Trophoblast cell (in vitro differentiated cells and primary cell): ENCODE measurements at regions not wholly inside any gene's neighbourhood (a gene's known extent, or its start where the extent isn't known, plus 50 kb on each side); places are given as distances from the start of the nearest gene placed in this dataset.

Experiments
- DNase-seq, 2 donors: peaks; one replicate each; pipeline ENCODE4 v3.0.0-alpha.2; 2016
- H2AFZ ChIP-seq: 2 replicates; pipeline ENCODE4 v1.6.1; 2013; ENCODE audit warnings: low read length, moderate library complexity, mild to moderate bottlenecking; ENCODE audit not compliant: insufficient read depth, poor library complexity
- H2AK5ac ChIP-seq: 2 replicates; pipeline ENCODE4 v1.6.1; 2013; ENCODE audit warnings: mild to moderate bottlenecking, low read length
- H2BK120ac ChIP-seq: 2 replicates; pipeline ENCODE4 v1.6.1; 2013; ENCODE audit warnings: low read length, mild to moderate bottlenecking, moderate library complexity; ENCODE audit not compliant: insufficient read depth, poor library complexity
- H2BK12ac ChIP-seq: 2 replicates; pipeline ENCODE4 v1.6.1; 2013; ENCODE audit warnings: mild to moderate bottlenecking, low read length, moderate library complexity
- H2BK5ac ChIP-seq: 2 replicates; pipeline ENCODE4 v1.6.1; 2013; ENCODE audit warnings: low read length, low read depth, moderate library complexity, mild to moderate bottlenecking; ENCODE audit not compliant: poor library complexity
- H3K14ac ChIP-seq: 2 replicates; pipeline ENCODE4 v1.6.1; 2013; ENCODE audit warnings: mild to moderate bottlenecking, low read length
- H3K18ac ChIP-seq: 2 replicates; pipeline ENCODE4 v1.6.1; 2013; ENCODE audit warnings: mild to moderate bottlenecking, low read length
- H3K23ac ChIP-seq: 2 replicates; pipeline ENCODE4 v1.6.1; 2013; ENCODE audit warnings: low read length
- H3K27ac ChIP-seq: 2 replicates; pipeline ENCODE4 v1.5.1; 2013; ENCODE audit warnings: low read depth, mild to moderate bottlenecking, inconsistent platforms, low read length, moderate library complexity
- H3K27me3 ChIP-seq: 2 replicates; pipeline ENCODE4 v1.6.1; 2013; ENCODE audit warnings: inconsistent platforms, mild to moderate bottlenecking, low read length, moderate library complexity; ENCODE audit not compliant: insufficient read depth
- H3K36me3 ChIP-seq, 2 experiments: 1 replicate in 1 of 2; 2 replicates in 1 of 2; pipeline ENCODE4 v1.6.1; 2013; ENCODE audit warnings: low read length in 2 of 2, mild to moderate bottlenecking in 2 of 2, moderate library complexity in 1 of 2; ENCODE audit not compliant: insufficient read depth in 2 of 2, control insufficient read depth in 1 of 2
- H3K4ac ChIP-seq: 2 replicates; pipeline ENCODE4 v1.6.1; 2013; ENCODE audit warnings: low read depth, mild to moderate bottlenecking, low read length, moderate library complexity
- H3K4me1 ChIP-seq, 2 experiments: 1 replicate in 1 of 2; 2 replicates in 1 of 2; pipeline ENCODE4 v1.6.1; 2013; ENCODE audit warnings: low read length in 2 of 2, mild to moderate bottlenecking in 2 of 2, moderate library complexity in 1 of 2; ENCODE audit not compliant: insufficient read depth in 2 of 2, control insufficient read depth in 1 of 2
- H3K4me2 ChIP-seq: 2 replicates; pipeline ENCODE4 v1.6.1; 2013; ENCODE audit warnings: inconsistent platforms, mild to moderate bottlenecking, low read length, moderate library complexity
- H3K4me3 ChIP-seq: 2 replicates; pipeline ENCODE4 v1.5.1; 2013; ENCODE audit warnings: mild to moderate bottlenecking, low read depth, low read length, inconsistent platforms
- H3K79me1 ChIP-seq: one replicate; pipeline ENCODE4 v1.6.1; 2013; ENCODE audit warnings: low read length
- H3K79me2 ChIP-seq: 2 replicates; pipeline ENCODE4 v1.6.1; 2013; ENCODE audit warnings: low read length, mild to moderate bottlenecking; ENCODE audit not compliant: control insufficient read depth, insufficient read depth, poor library complexity
- H3K9ac ChIP-seq: 2 replicates; pipeline ENCODE4 v1.6.1; 2013; ENCODE audit warnings: mild to moderate bottlenecking, low read length
- H3K9me3 ChIP-seq: 2 replicates; pipeline ENCODE4 v1.6.1; 2013; ENCODE audit warnings: low read depth, mild to moderate bottlenecking, control low read depth, inconsistent platforms, low read length; ENCODE audit not compliant: insufficient read depth
- H4K12ac ChIP-seq: 2 replicates; pipeline ENCODE4 v1.6.1; 2013; ENCODE audit warnings: low read depth, mild to moderate bottlenecking, low read length, moderate library complexity
- H4K8ac ChIP-seq: 2 replicates; pipeline ENCODE4 v1.6.1; 2013; ENCODE audit warnings: low read depth, mild to moderate bottlenecking, low read length, moderate library complexity
- H4K91ac ChIP-seq: one replicate; pipeline ENCODE4 v1.6.1; 2013; ENCODE audit warnings: low read depth, mild to moderate bottlenecking, low read length, moderate library complexity
- WGBS: extraction: QIAGEN DNeasy Blood & Tissue Kit; methylation state at CpG from one replicate; pipeline ENCODE4 v1.1.7; 2013; ENCODE audit warnings: missing lambda C conversion rate; ENCODE audit not compliant: insufficient read length, insufficient coverage; ENCODE audit errors: extremely low coverage; 5-methylcytosine and 5-hydroxymethylcytosine counted together

DNA sequence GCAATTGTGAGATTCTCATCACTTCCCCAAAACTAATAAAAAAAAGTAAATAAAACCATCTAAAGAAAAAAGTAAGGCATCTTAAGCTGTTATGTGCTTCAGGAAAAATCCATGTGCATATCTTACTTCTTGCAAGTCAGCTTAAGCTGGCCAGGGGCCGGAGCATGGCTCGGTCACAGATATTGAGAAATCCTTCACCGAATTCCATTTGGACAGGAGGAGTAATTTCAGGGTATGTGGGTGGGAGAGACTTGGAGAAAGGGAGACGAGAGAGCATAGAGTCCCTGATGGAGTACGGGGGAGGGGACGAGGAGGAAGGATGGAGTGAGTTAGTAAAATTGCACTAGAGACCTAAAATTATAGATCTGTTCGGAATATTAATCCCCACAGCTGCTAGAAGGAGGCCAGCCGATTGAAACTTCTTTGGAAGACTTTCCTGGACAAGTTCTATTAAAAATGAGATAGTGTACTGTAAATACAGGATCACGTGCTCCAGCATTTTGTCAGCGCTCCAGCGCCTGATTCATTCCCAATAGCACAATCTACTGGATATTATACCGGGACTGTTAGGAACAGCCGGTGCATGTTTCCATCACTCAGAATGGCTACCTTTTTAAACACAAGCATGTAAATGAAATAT lies 438.5 kb downstream of the ZNF516 start:
- DNase-seq: no peak
- 100% methylated on average over 2 of the region's 13 CpGs for WGBS
- Histone ChIP-seq H3K79me1 (no peaks in the 10 kb centered on the region), H3K4ac (no peak overlapping the region), H3K36me3 (no peaks in the 10 kb centered on the region), H2AK5ac (no peak overlapping the region), H3K4me1 (no peaks in the 10 kb centered on the region), H3K9ac (no peak overlapping the region), H3K79me2 (no peaks in the 10 kb centered on the region), H4K12ac (no peak overlapping the region), H4K8ac (no peak overlapping the region), H3K23ac (no peak overlapping the region), H3K4me2 (no peak overlapping the region), H3K27me3 (no peaks in the 10 kb centered on the region), H3K9me3 (no peaks in the 10 kb centered on the region), H4K91ac (no peak overlapping the region), H2BK12ac (no peak overlapping the region), H3K4me3 (no peak overlapping the region), H3K14ac (no peak overlapping the region), H2AFZ (no peak overlapping the region), H3K27ac (no peak overlapping the region), H2BK5ac (no peak overlapping the region), H3K18ac (no peak overlapping the region), H2BK120ac (no peak overlapping the region)

DNA sequence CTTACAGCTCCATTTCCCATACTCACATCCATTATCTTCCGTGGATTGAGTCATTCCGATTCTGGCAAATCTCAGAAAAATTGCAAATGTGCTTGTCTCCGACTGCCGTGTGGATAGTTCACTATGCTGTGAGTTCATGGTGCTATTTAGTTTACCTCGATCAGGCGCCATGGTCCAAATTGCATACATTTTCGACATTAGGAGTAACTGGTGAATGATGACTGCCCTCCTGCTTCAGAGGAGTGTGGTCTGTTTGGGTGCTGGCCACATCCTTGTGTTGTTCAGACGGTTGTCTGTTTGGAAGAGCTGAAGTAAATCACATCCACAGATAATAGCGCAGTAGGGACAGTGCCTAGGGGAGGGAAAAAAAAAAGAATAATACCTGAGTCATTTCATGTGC lies 439.5 kb downstream of the ZNF516 start:
- no peak overlapping the region for H2BK120ac ChIP-seq
- no peak overlapping the region for H2BK12ac ChIP-seq
- H3K18ac ChIP-seq: no peak overlapping the region
- no peaks in the 10 kb centered on the region for H3K4me1 ChIP-seq
- no peaks in the 10 kb centered on the region for H3K79me2 ChIP-seq
- no peak overlapping the region for H4K8ac ChIP-seq
- no peak for DNase-seq
- no peak overlapping the region for H4K12ac ChIP-seq
- no peak overlapping the region for H2AK5ac ChIP-seq
- no peak overlapping the region for H3K27ac ChIP-seq
- H3K27me3 ChIP-seq: no peaks in the 10 kb centered on the region
- no peak overlapping the region for H4K91ac ChIP-seq
- H3K4me3 ChIP-seq: no peak overlapping the region
- H3K4ac ChIP-seq: no peak overlapping the region
- H2BK5ac ChIP-seq: no peak overlapping the region
- no peaks in the 10 kb centered on the region for H3K36me3 ChIP-seq
- H3K14ac ChIP-seq: no peak overlapping the region
- H3K9ac ChIP-seq: no peak overlapping the region
- no peak overlapping the region for H2AFZ ChIP-seq
- WGBS: no CpG with 5 or more reads among the region's 9 CpGs
- H3K79me1 ChIP-seq: no peaks in the 10 kb centered on the region
- no peak overlapping the region for H3K4me2 ChIP-seq
- H3K23ac ChIP-seq: no peak overlapping the region
- H3K9me3 ChIP-seq: no peaks in the 10 kb centered on the region

DNA sequence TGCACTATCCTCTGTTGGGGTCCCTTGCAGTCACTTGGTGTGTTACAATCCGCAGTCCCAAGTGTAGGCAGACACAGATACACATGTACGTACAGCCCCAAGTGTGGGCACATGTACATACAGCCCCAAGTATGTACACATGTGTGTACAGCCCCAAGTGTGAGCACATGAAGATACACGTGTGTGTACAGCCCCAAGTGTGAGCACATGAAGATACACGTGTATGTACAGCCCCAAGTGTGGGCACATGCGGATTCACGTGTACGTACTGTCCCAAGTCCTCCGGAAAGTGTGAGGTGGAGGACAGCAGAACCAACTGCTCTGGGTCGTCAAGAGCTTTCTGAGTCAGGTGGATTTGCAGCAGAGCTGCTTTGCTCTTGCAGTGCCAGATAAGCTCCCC lies 440.0 kb downstream of the ZNF516 start:
- WGBS: no CpG with 5 or more reads among the region's 9 CpGs

DNA sequence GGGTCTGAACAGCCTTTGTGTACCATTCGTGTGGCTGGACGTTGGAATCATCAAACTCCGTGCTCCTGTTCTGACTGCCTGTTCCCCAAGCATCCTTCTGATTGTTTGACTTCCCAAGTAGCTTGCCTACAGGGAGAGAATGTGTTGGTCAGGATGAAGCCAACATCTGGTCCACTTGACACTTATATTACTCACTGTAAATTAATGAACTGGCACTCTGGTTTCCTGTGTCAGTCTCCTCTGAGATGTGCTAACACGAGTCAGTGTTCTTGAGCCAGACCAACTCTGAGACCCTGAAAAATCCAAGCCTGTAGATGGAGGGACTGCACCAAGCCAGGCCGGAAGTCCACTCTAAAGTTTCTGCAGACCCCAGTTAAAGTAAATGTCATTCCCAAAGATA lies 440.9 kb downstream of the ZNF516 start:
- Histone ChIP-seq H2BK12ac (no peak overlapping the region), H3K4me1 (no peaks in the 10 kb centered on the region), H2BK5ac (no peak overlapping the region), H4K91ac (no peak overlapping the region), H3K23ac (no peak overlapping the region), H3K18ac (no peak overlapping the region), H4K8ac (no peak overlapping the region), H3K27ac (no peak overlapping the region), H3K79me2 (no peaks in the 10 kb centered on the region), H3K36me3 (no peaks in the 10 kb centered on the region), H3K9me3 (peaks cover under 1% of the 10 kb centered on the region), H3K27me3 (no peaks in the 10 kb centered on the region), H3K4me3 (no peak overlapping the region), H4K12ac (no peak overlapping the region), H2BK120ac (no peak overlapping the region), H2AK5ac (no peak overlapping the region), H3K9ac (no peak overlapping the region), H3K4ac (no peak overlapping the region), H3K79me1 (no peaks in the 10 kb centered on the region), H2AFZ (no peak overlapping the region), H3K14ac (no peak overlapping the region), H3K4me2 (no peak overlapping the region)
- DNase-seq: no peak
- WGBS: no CpG with 5 or more reads among the region's 5 CpGs

More for the DNA sequence above, 440.0 kb downstream of the ZNF516 start:
- H3K4ac ChIP-seq: no peak overlapping the region
- no peak overlapping the region for H4K8ac ChIP-seq
- DNase-seq: no peak
- no peaks in the 10 kb centered on the region for H3K4me1 ChIP-seq
- H3K79me1 ChIP-seq: no peaks in the 10 kb centered on the region
- H3K27me3 ChIP-seq: no peaks in the 10 kb centered on the region
- H3K23ac ChIP-seq: no peak overlapping the region
- H2BK5ac ChIP-seq: no peak overlapping the region
- no peak overlapping the region for H4K12ac ChIP-seq
- H3K14ac ChIP-seq: no peak overlapping the region
- H4K91ac ChIP-seq: no peak overlapping the region
- no peak overlapping the region for H2AFZ ChIP-seq
- H3K27ac ChIP-seq: no peak overlapping the region
- H3K79me2 ChIP-seq: no peaks in the 10 kb centered on the region
- no peak overlapping the region for H3K18ac ChIP-seq
- H3K9me3 ChIP-seq: no peaks in the 10 kb centered on the region
- H3K4me3 ChIP-seq: peak overlapping the region; percentile 35
- H3K4me2 ChIP-seq: no peak overlapping the region
- no peak overlapping the region for H2AK5ac ChIP-seq
- H2BK120ac ChIP-seq: no peak overlapping the region
- H2BK12ac ChIP-seq: no peak overlapping the region
- H3K9ac ChIP-seq: no peak overlapping the region
- no peaks in the 10 kb centered on the region for H3K36me3 ChIP-seq
